Activated naive CD4-positive, alpha-beta T cell treated with anti-CD3 and anti-CD28 coated beads, Interleukin-2, amount 10 ng/mL, durations not matched to agents 7 days and 5 days (primary cell): ENCODE measurements at regions not wholly inside any gene's neighbourhood (a gene's known extent, or its start where the extent isn't known, plus 50 kb on each side); places are given as distances from the start of the nearest gene placed in this dataset.

Source experiments
- CTCF ChIA-PET: fragments of 350-600 bp; sonication (Branson Sonifier 250); formaldehyde crosslinking; loops from one replicate; lab custom pipeline; 2021; ENCODE audit warnings: antibody characterized with exemption; lab: Charles Lee
- DNase-seq: peaks from one replicate; pipeline ENCODE4 v3.0.0-alpha.2; 2020
- H3K27ac Mint-ChIP-seq: one replicate; pipeline ENCODE4 v1.8.0; 2021; ENCODE audit warnings: mild to moderate bottlenecking, moderate library complexity, mixed read lengths
- H3K27me3 Mint-ChIP-seq: one replicate; pipeline ENCODE4 v1.8.0; 2021; ENCODE audit warnings: mild to moderate bottlenecking, mixed read lengths
- H3K36me3 Mint-ChIP-seq: one replicate; pipeline ENCODE4 v1.8.0; 2021; ENCODE audit warnings: mixed read lengths
- H3K4me1 Mint-ChIP-seq: one replicate; pipeline ENCODE4 v1.8.0; 2021; ENCODE audit warnings: mixed read lengths
- H3K4me3 Mint-ChIP-seq: one replicate; pipeline ENCODE4 v1.8.0; 2021; ENCODE audit warnings: mild to moderate bottlenecking, moderate library complexity, mixed read lengths
- H3K9me3 Mint-ChIP-seq: one replicate; pipeline ENCODE4 v1.8.0; 2021; ENCODE audit warnings: mixed read lengths

DNA sequence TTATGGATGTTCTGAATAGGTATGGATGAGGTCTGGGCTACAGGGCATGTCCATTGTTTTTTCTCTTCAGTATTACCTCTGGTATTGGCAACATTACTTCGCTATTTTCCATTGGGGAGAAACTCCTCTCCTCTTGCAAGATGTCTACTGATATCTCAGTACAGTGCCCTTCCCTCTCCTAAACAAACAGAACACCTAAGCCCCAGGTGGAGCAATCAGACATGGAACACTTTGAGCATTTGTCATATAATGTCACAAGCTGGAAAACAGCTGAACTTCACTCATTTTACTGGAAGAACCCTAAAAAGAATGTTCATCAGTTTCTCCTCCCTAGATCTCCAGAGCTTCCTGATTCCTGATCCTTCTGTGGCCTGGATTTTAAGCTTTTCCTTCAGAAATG is 339.8 kb downstream of the FRK start:
- CTCF ChIA-PET = no interaction called here
- H3K36me3 Mint-ChIP-seq = no peaks in the 10 kb centered on the region
- no peak overlapping the region for H3K27ac Mint-ChIP-seq
- no peaks in the 10 kb centered on the region for H3K27me3 Mint-ChIP-seq
- no peak for DNase-seq
- H3K9me3 Mint-ChIP-seq = peaks cover 3% of the 10 kb centered on the region
- no peaks in the 10 kb centered on the region for H3K4me1 Mint-ChIP-seq
- no peak overlapping the region for H3K4me3 Mint-ChIP-seq

GRCh38 chr6:115717472-115717871 is 343.2 kb downstream of the FRK start:
- Mint-ChIP-seq H3K4me1 (no peaks in the 10 kb centered on the region), H3K9me3 (peaks cover 3% of the 10 kb centered on the region), H3K27me3 (no peaks in the 10 kb centered on the region), H3K4me3 (no peak overlapping the region), H3K36me3 (no peaks in the 10 kb centered on the region), H3K27ac (no peak overlapping the region)
- CTCF ChIA-PET = no interaction called here
- no peak for DNase-seq

GRCh38 chr6:115717062-115717461 is 343.6 kb downstream of the FRK start:
- no peak for DNase-seq
- H3K4me1 Mint-ChIP-seq = no peaks in the 10 kb centered on the region
- H3K27me3 Mint-ChIP-seq = no peaks in the 10 kb centered on the region
- CTCF ChIA-PET = no interaction called here
- H3K9me3 Mint-ChIP-seq = peaks cover 3% of the 10 kb centered on the region
- no peaks in the 10 kb centered on the region for H3K36me3 Mint-ChIP-seq
- no peak overlapping the region for H3K4me3 Mint-ChIP-seq
- no peak overlapping the region for H3K27ac Mint-ChIP-seq

GRCh38 chr6:115712291-115712961 is 348.3 kb downstream of the FRK start:
- Mint-ChIP-seq H3K4me3 (no peak overlapping the region), H3K4me1 (no peaks in the 10 kb centered on the region), H3K9me3 (peaks cover 3% of the 10 kb centered on the region), H3K27ac (no peak overlapping the region), H3K27me3 (no peaks in the 10 kb centered on the region), H3K36me3 (no peaks in the 10 kb centered on the region)
- DNase-seq = no peak
- CTCF ChIA-PET = no interaction called here

GRCh38 chr6:115708850-115709249 is 351.8 kb downstream of the FRK start:
- Mint-ChIP-seq H3K27ac (no peak overlapping the region), H3K9me3 (peaks cover 3% of the 10 kb centered on the region), H3K27me3 (no peaks in the 10 kb centered on the region), H3K4me3 (no peak overlapping the region), H3K36me3 (no peaks in the 10 kb centered on the region), H3K4me1 (no peaks in the 10 kb centered on the region)
- CTCF ChIA-PET = no interaction called here
- no peak for DNase-seq

- no peaks in the 10 kb centered on the region for H3K4me1 Mint-ChIP-seq
- H3K9me3 Mint-ChIP-seq = peaks cover 13% of the 10 kb centered on the region
- CTCF ChIA-PET = no interaction called here
- H3K27me3 Mint-ChIP-seq = no peaks in the 10 kb centered on the region
- no peaks in the 10 kb centered on the region for H3K36me3 Mint-ChIP-seq
- no peak for DNase-seq
- no peak overlapping the region for H3K27ac Mint-ChIP-seq
- no peak overlapping the region for H3K4me3 Mint-ChIP-seq
Observed at GRCh38 chr6:115706981-115707380, 353.7 kb downstream of the FRK start.

GRCh38 chr6:115706324-115706723 is 354.4 kb downstream of the FRK start:
- no peak overlapping the region for H3K27ac Mint-ChIP-seq
- DNase-seq = no peak
- peaks cover 13% of the 10 kb centered on the region for H3K9me3 Mint-ChIP-seq
- no peaks in the 10 kb centered on the region for H3K27me3 Mint-ChIP-seq
- no peaks in the 10 kb centered on the region for H3K36me3 Mint-ChIP-seq
- H3K4me1 Mint-ChIP-seq = no peaks in the 10 kb centered on the region
- H3K4me3 Mint-ChIP-seq = no peak overlapping the region
- CTCF ChIA-PET = interaction anchor here (0.7 kb wide), 1 partner anchor 240 kb away, joined by 3 read pairs; no protein-coding TSS in a partner anchor

GRCh38 chr6:115704028-115704427 is 356.7 kb downstream of the FRK start:
- no peaks in the 10 kb centered on the region for H3K36me3 Mint-ChIP-seq
- no peak overlapping the region for H3K27ac Mint-ChIP-seq
- CTCF ChIA-PET = no interaction called here

DNA sequence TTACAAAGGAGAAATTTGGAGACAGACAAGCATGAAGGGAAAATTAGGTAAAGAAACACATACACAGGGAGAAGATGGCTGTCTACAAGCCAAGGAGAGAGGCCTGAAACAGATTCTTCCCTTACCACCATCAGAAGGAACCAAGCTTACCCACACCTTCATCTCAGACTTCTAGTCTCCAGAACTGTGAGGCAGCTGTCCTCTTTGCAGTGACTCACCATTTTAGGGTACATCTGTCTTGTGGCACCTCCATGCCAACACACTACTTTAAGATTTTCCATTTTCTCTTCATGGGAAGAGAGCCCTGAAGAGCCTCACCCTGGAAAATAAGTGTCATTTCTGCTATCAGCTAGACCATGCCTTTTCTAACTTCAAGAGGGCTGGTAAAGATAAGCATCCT is 369.3 kb downstream of the FRK start:
- DNase-seq = no peak
- H3K4me1 Mint-ChIP-seq = no peaks in the 10 kb centered on the region
- no peak overlapping the region for H3K27ac Mint-ChIP-seq
- H3K27me3 Mint-ChIP-seq = no peaks in the 10 kb centered on the region
- H3K4me3 Mint-ChIP-seq = no peak overlapping the region
- peaks cover 3% of the 10 kb centered on the region for H3K9me3 Mint-ChIP-seq
- H3K36me3 Mint-ChIP-seq = no peaks in the 10 kb centered on the region
- CTCF ChIA-PET = no interaction called here

More at GRCh38 chr6:115704028-115704427, 356.7 kb downstream of the FRK start:
- H3K9me3 Mint-ChIP-seq = peaks cover 13% of the 10 kb centered on the region
- H3K4me3 Mint-ChIP-seq = no peak overlapping the region
- no peaks in the 10 kb centered on the region for H3K27me3 Mint-ChIP-seq
- no peak for DNase-seq
- H3K4me1 Mint-ChIP-seq = no peaks in the 10 kb centered on the region

- H3K9me3 Mint-ChIP-seq = no peaks in the 10 kb centered on the region
- H3K27me3 Mint-ChIP-seq = no peaks in the 10 kb centered on the region
- no peak overlapping the region for H3K27ac Mint-ChIP-seq
- CTCF ChIA-PET = no interaction called here
- no peaks in the 10 kb centered on the region for H3K4me1 Mint-ChIP-seq
- no peak overlapping the region for H3K4me3 Mint-ChIP-seq
- no peaks in the 10 kb centered on the region for H3K36me3 Mint-ChIP-seq
- DNase-seq = no peak
Observed at GRCh38 chr6:115690854-115691253, 369.8 kb downstream of the FRK start.

GRCh38 chr6:115681978-115682775 is 378.5 kb downstream of the FRK start:
- H3K27me3 Mint-ChIP-seq = no peaks in the 10 kb centered on the region

GRCh38 chr6:115680621-115681020 is 380.1 kb downstream of the FRK start:
- no peaks in the 10 kb centered on the region for H3K4me1 Mint-ChIP-seq
- no peaks in the 10 kb centered on the region for H3K27me3 Mint-ChIP-seq
- no peak overlapping the region for H3K4me3 Mint-ChIP-seq
- H3K9me3 Mint-ChIP-seq = peaks cover 3% of the 10 kb centered on the region
- CTCF ChIA-PET = no interaction called here
- H3K27ac Mint-ChIP-seq = no peak overlapping the region
- DNase-seq = no peak
- H3K36me3 Mint-ChIP-seq = no peaks in the 10 kb centered on the region

More at GRCh38 chr6:115681978-115682775, 378.5 kb downstream of the FRK start:
- Mint-ChIP-seq H3K4me1 (no peaks in the 10 kb centered on the region), H3K36me3 (no peaks in the 10 kb centered on the region), H3K4me3 (no peak overlapping the region), H3K9me3 (peaks cover 3% of the 10 kb centered on the region), H3K27ac (no peak overlapping the region)
- CTCF ChIA-PET = no interaction called here
- DNase-seq = no peak

DNA sequence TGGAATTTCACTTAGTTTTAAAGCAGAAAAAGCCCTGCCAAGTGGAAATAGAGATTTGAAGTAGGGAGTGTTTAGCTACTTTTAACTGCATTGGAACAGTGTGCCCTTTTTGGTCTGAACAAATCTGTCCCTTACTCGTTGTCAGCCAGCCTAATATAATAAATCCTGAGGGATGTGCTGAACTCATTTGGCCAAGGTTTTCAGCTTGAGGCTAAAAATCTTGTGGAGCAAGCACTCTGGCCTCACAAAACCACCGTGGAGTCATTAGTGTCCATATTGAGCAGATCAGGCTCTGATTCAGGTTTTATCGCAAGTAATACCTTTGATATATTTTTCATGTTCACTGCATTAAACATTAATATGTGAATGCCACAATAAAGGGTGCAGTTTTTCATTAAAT is 383.5 kb downstream of the FRK start:
- DNase-seq = no peak
- no peaks in the 10 kb centered on the region for H3K36me3 Mint-ChIP-seq
- no peak overlapping the region for H3K4me3 Mint-ChIP-seq
- H3K9me3 Mint-ChIP-seq = peaks cover 3% of the 10 kb centered on the region
- no peak overlapping the region for H3K27ac Mint-ChIP-seq
- no peaks in the 10 kb centered on the region for H3K4me1 Mint-ChIP-seq
- CTCF ChIA-PET = no interaction called here
- no peaks in the 10 kb centered on the region for H3K27me3 Mint-ChIP-seq

- CTCF ChIA-PET = no interaction called here
- H3K27me3 Mint-ChIP-seq = no peaks in the 10 kb centered on the region
- H3K27ac Mint-ChIP-seq = no peak overlapping the region
- no peaks in the 10 kb centered on the region for H3K36me3 Mint-ChIP-seq
- peaks cover 3% of the 10 kb centered on the region for H3K9me3 Mint-ChIP-seq
- no peaks in the 10 kb centered on the region for H3K4me1 Mint-ChIP-seq
- no peak for DNase-seq
- no peak overlapping the region for H3K4me3 Mint-ChIP-seq
Observed at GRCh38 chr6:115675443-115675842, 385.2 kb downstream of the FRK start.

- Mint-ChIP-seq H3K4me3 (no peak overlapping the region), H3K4me1 (no peaks in the 10 kb centered on the region), H3K9me3 (no peaks in the 10 kb centered on the region), H3K27ac (no peak overlapping the region), H3K27me3 (no peaks in the 10 kb centered on the region), H3K36me3 (no peaks in the 10 kb centered on the region)
- CTCF ChIA-PET = no interaction called here
- DNase-seq = no peak
Observed at GRCh38 chr6:115668781-115669180, 391.9 kb downstream of the FRK start.
